NT2/D1 (cell line): ENCODE measurements at regions not wholly inside any gene's neighbourhood (a gene's known extent, or its start where the extent isn't known, plus 50 kb on each side); places are given as distances from the start of the nearest gene placed in this dataset.
"Not testable (repeated sequence)": the region's sequence is repeated elsewhere in the genome, so short reads cannot be mapped to it uniquely, and the experiment has no call there.

Experiments used
- DNase-seq: peaks from one replicate; pipeline ENCODE4 v3.0.0-alpha.2; 2011; ENCODE audit warnings: low read depth, low spot score
- H3K27me3 ChIP-seq: 2 replicates; pipeline ENCODE4 v1.6.0; 2011; ENCODE audit warnings: mild to moderate bottlenecking; ENCODE audit not compliant: insufficient read length, insufficient read depth
- H3K36me3 ChIP-seq: 2 replicates; pipeline ENCODE4 v1.6.1; 2011; ENCODE audit warnings: mild to moderate bottlenecking, low read length, mixed read lengths; ENCODE audit not compliant: insufficient read depth, insufficient read length
- H3K4me1 ChIP-seq: 2 replicates; pipeline ENCODE4 v1.5.1; 2011; ENCODE audit not compliant: insufficient read depth, insufficient read length
- H3K4me3 ChIP-seq: 2 replicates; pipeline ENCODE4 v1.5.1; 2011; ENCODE audit warnings: low read depth; ENCODE audit not compliant: insufficient read length
- H3K9ac ChIP-seq: 2 replicates; pipeline ENCODE4 v1.6.0; 2011; ENCODE audit warnings: low read depth; ENCODE audit not compliant: insufficient read length
- H3K9me3 ChIP-seq: 2 replicates; pipeline ENCODE4 v1.5.1; 2011; ENCODE audit warnings: mild to moderate bottlenecking, low read length; ENCODE audit not compliant: insufficient read depth
- SUZ12 ChIP-seq: IDR thresholded peaks from 2 replicates; pipeline ENCODE4 v1.6.1; 2011; ENCODE audit not compliant: insufficient read length, insufficient read depth; ENCODE audit errors: extremely low read depth
- YY1 ChIP-seq: IDR thresholded peaks from 2 replicates; pipeline ENCODE4 v1.6.1; 2011; ENCODE audit not compliant: insufficient read length, insufficient read depth
- ZNF274 ChIP-seq: IDR thresholded peaks from 2 replicates; pipeline ENCODE4 v1.6.1; 2011; ENCODE audit warnings: mild to moderate bottlenecking, low read depth, low read length

- TF ChIP-seq ZNF274, result no peak
- DNase-seq, result no peak
- Histone ChIP-seq H3K4me3 (no peak overlapping the region), H3K9ac (no peak overlapping the region), H3K4me1 (no peaks in the 10 kb centered on the region), H3K27me3 (no peaks in the 10 kb centered on the region), H3K36me3 (no peaks in the 10 kb centered on the region), H3K9me3 (no peaks in the 10 kb centered on the region)
Observed at GRCh38 chr7:28330384-28331070, 81.8 kb upstream of the CREB5 start.

- H3K4me3 ChIP-seq, result no peak overlapping the region
- no peaks in the 10 kb centered on the region for H3K36me3 ChIP-seq
- H3K4me1 ChIP-seq, result no peaks in the 10 kb centered on the region
- TF ChIP-seq ZNF274 (no peak), YY1 (no peak), SUZ12 (no peak)
- no peaks in the 10 kb centered on the region for H3K27me3 ChIP-seq
- no peak for DNase-seq
- H3K9ac ChIP-seq, result no peak overlapping the region
- H3K9me3 ChIP-seq, result no peaks in the 10 kb centered on the region
Observed at GRCh38 chr7:28332046-28332445, 80.3 kb upstream of the CREB5 start.

GRCh38 chr7:28333548-28333947 lies 78.8 kb upstream of the CREB5 start:
- not testable (repeated sequence) for H3K4me1 ChIP-seq, H3K4me3 ChIP-seq, H3K9ac ChIP-seq, DNase-seq, H3K27me3 ChIP-seq, H3K36me3 ChIP-seq, H3K9me3 ChIP-seq

GRCh38 chr7:28336806-28337205 lies 75.5 kb upstream of the CREB5 start:
- no peak overlapping the region for H3K9ac ChIP-seq
- no peak for DNase-seq
- no peaks in the 10 kb centered on the region for H3K27me3 ChIP-seq
- H3K4me3 ChIP-seq, result no peak overlapping the region
- no peaks in the 10 kb centered on the region for H3K36me3 ChIP-seq
- no peaks in the 10 kb centered on the region for H3K9me3 ChIP-seq
- TF ChIP-seq YY1, result no peak
- no peak for TF ChIP-seq ZNF274
- no peak for TF ChIP-seq SUZ12
- H3K4me1 ChIP-seq, result no peaks in the 10 kb centered on the region

GRCh38 chr7:28338041-28338440 lies 74.3 kb upstream of the CREB5 start:
- H3K27me3 ChIP-seq, result no peaks in the 10 kb centered on the region
- TF ChIP-seq YY1, result no peak
- TF ChIP-seq ZNF274, result no peak
- no peak for TF ChIP-seq SUZ12
- no peaks in the 10 kb centered on the region for H3K36me3 ChIP-seq
- H3K4me1 ChIP-seq, result no peaks in the 10 kb centered on the region
- H3K9ac ChIP-seq, result no peak overlapping the region
- no peaks in the 10 kb centered on the region for H3K9me3 ChIP-seq
- H3K4me3 ChIP-seq, result no peak overlapping the region
- DNase-seq, result no peak

- DNase-seq, result no peak
- no peak overlapping the region for H3K4me3 ChIP-seq
- H3K9me3 ChIP-seq, result no peaks in the 10 kb centered on the region
- H3K4me1 ChIP-seq, result no peaks in the 10 kb centered on the region
- TF ChIP-seq ZNF274 (no peak), YY1 (no peak), SUZ12 (no peak)
- H3K9ac ChIP-seq, result no peak overlapping the region
- no peaks in the 10 kb centered on the region for H3K36me3 ChIP-seq
- H3K27me3 ChIP-seq, result no peaks in the 10 kb centered on the region
Observed at GRCh38 chr7:28343462-28343861, 68.9 kb upstream of the CREB5 start.

GRCh38 chr7:28346256-28346655 lies 66.1 kb upstream of the CREB5 start:
- Histone ChIP-seq H3K4me1 (no peaks in the 10 kb centered on the region), H3K27me3 (no peaks in the 10 kb centered on the region), H3K36me3 (no peaks in the 10 kb centered on the region), H3K4me3 (no peak overlapping the region), H3K9ac (no peak overlapping the region), H3K9me3 (no peaks in the 10 kb centered on the region)
- TF ChIP-seq YY1, result no peak
- no peak for TF ChIP-seq SUZ12
- TF ChIP-seq ZNF274, result no peak
- no peak for DNase-seq

- H3K9ac ChIP-seq, result no peak overlapping the region
- H3K36me3 ChIP-seq, result no peaks in the 10 kb centered on the region
- no peaks in the 10 kb centered on the region for H3K9me3 ChIP-seq
- TF ChIP-seq YY1 (no peak), ZNF274 (no peak), SUZ12 (no peak)
- no peaks in the 10 kb centered on the region for H3K27me3 ChIP-seq
- H3K4me3 ChIP-seq, result no peak overlapping the region
- DNase-seq, result no peak
- no peaks in the 10 kb centered on the region for H3K4me1 ChIP-seq
Observed at GRCh38 chr7:28346676-28347363, 65.5 kb upstream of the CREB5 start.
